Thyroid gland (tissue), 4 donors: ENCODE measurements at regions not wholly inside any gene's neighbourhood (a gene's known extent, or its start where the extent isn't known, plus 50 kb on each side); places are given as distances from the start of the nearest gene placed in this dataset.

Experiments used
- DNase-seq, 2 donors: peaks; one replicate each; pipeline ENCODE4 v3.0.0-alpha.2; 2019
- H3K27ac ChIP-seq, 3 donors: fragments of 200-600 bp; sonication (generic); 1 replicate in 2 of 3; 2 replicates in 1 of 3; pipeline ENCODE4 v1.5.1; 2016 to 2019; ENCODE audit warnings: mild to moderate bottlenecking in 1 of 3, moderate library complexity in 1 of 3
- H3K27me3 ChIP-seq: fragments of 200-600 bp; sonication (generic); one replicate; pipeline ENCODE4 v1.5.1; 2019
- H3K36me3 ChIP-seq, 2 donors: fragments of 200-600 bp; sonication (generic); one replicate each; pipeline ENCODE4 v1.5.1; 2016 to 2019
- H3K4me1 ChIP-seq, 2 donors: fragments of 200-600 bp; sonication (generic); one replicate each; pipeline ENCODE4 v1.5.1; 2017 to 2019
- H3K4me3 ChIP-seq, 3 donors: fragments of 200-600 bp; sonication (generic); replicated peaks in 1 of 3; 1 replicate in 2 of 3; 2 replicates in 1 of 3; pipeline ENCODE4 v1.5.1; 2016; ENCODE audit warnings: mild to moderate bottlenecking in 1 of 3
- H3K9me3 ChIP-seq: fragments of 200-600 bp; sonication (generic); one replicate; pipeline ENCODE4 v1.5.1; 2017
- POLR2A ChIP-seq, 2 donors: fragments of 450-650 bp; IDR thresholded peaks; one replicate each; pipeline ENCODE4 v1.6.1; 2017; ENCODE audit warnings: antibody characterized with exemption in 2 of 2, mild to moderate bottlenecking in 2 of 2, moderate library complexity in 1 of 2
- WGBS, 2 donors: methylation state at CpG; one replicate each; pipeline ENCODE4 v1.1.5; 2017; 5-methylcytosine and 5-hydroxymethylcytosine counted together
- intact Hi-C: fragments of 100-400 bp; cut with DNase I; formaldehyde crosslinking; loops from one replicate; pipeline ENCODE4 v1.15.1; 2023
- TF ChIP-seq, protein P1 (sequence below), 6 experiments: fragments of 200-600 bp in 3 of 6; fragments of 450-650 bp in 3 of 6; sonication (generic) in 3 of 6; IDR thresholded peaks; one replicate each; pipeline ENCODE4 v1.5.1; 2016 to 2019; ENCODE audit warnings: antibody characterized with exemption in 6 of 6, mild to moderate bottlenecking in 2 of 6, inconsistent platforms in 1 of 6, moderate library complexity in 1 of 6

DNA sequence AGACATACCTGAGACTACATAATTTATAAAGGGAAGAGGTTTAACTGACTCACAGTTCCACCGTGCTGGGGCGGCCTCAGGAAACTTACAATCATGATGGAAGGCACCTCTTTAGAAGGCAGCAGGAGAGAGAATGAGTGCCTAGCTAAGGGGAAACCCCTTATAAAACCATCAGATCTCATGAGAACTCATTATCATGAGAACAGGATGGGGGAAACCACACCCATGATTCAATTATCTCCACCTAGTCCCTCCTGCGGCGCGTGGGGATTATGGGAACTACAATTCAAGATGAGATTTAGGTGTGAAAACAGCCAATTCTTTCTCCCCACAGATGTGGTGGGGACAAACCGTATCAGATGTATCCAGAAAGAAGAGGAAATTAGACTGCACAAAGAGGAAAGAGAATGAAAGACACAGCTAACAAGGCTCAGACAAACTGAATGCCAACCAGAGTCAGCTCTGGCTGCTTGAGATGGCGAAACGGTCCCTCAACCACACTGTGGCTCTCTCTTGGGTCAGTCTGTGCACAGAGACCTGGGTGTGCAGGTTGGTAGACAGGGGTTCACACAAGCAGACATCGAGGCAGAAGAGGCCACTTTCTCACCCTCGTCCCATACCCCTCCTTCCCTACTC lies 375.6 kb downstream of the SFMBT2 start:
- intact Hi-C loops: no loop called here
- H3K36me3 ChIP-seq: no peaks in the 10 kb centered on the region
- no peak for DNase-seq
- no peaks in the 10 kb centered on the region for H3K27me3 ChIP-seq
- no peak for TF ChIP-seq POLR2A (IDR thresholded peaks at IDR 0.05)
- TF ChIP-seq, protein P1, sequence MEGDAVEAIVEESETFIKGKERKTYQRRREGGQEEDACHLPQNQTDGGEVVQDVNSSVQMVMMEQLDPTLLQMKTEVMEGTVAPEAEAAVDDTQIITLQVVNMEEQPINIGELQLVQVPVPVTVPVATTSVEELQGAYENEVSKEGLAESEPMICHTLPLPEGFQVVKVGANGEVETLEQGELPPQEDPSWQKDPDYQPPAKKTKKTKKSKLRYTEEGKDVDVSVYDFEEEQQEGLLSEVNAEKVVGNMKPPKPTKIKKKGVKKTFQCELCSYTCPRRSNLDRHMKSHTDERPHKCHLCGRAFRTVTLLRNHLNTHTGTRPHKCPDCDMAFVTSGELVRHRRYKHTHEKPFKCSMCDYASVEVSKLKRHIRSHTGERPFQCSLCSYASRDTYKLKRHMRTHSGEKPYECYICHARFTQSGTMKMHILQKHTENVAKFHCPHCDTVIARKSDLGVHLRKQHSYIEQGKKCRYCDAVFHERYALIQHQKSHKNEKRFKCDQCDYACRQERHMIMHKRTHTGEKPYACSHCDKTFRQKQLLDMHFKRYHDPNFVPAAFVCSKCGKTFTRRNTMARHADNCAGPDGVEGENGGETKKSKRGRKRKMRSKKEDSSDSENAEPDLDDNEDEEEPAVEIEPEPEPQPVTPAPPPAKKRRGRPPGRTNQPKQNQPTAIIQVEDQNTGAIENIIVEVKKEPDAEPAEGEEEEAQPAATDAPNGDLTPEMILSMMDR (IDR thresholded peaks at IDR 0.05): no peak
- WGBS, 2 donors: 85 to 86% methylated on average over 10 of the region's 10 CpGs
- no peaks in the 10 kb centered on the region for H3K9me3 ChIP-seq
- no peak overlapping the region for H3K4me3 ChIP-seq
- H3K4me1 ChIP-seq: no peaks in the 10 kb centered on the region
- no peak overlapping the region for H3K27ac ChIP-seq

- no peaks in the 10 kb centered on the region for H3K4me1 ChIP-seq
- no peaks in the 10 kb centered on the region for H3K36me3 ChIP-seq
- H3K27me3 ChIP-seq: no peaks in the 10 kb centered on the region
- DNase-seq: no peak
- H3K9me3 ChIP-seq: no peaks in the 10 kb centered on the region
- 67 to 86% methylated on average over 1 of the region's 1 CpG for WGBS, 2 donors
- intact Hi-C loops: no loop called here
- TF ChIP-seq POLR2A (IDR thresholded peaks at IDR 0.05): no peak
- TF ChIP-seq, protein P1 (IDR thresholded peaks at IDR 0.05): no peak
- no peak overlapping the region for H3K4me3 ChIP-seq
- no peak overlapping the region for H3K27ac ChIP-seq
These were observed 377.8 kb downstream of the SFMBT2 start for GRCh38 chr10:7033031-7033430.

GRCh38 chr10:7030134-7030855 lies 380.5 kb downstream of the SFMBT2 start:
- Histone ChIP-seq H3K9me3 (no peaks in the 10 kb centered on the region), H3K4me1 (no peaks in the 10 kb centered on the region), H3K27me3 (no peaks in the 10 kb centered on the region), H3K36me3 (no peaks in the 10 kb centered on the region), H3K27ac (no peak overlapping the region), H3K4me3 (no peak overlapping the region)
- no peak for DNase-seq
- no peak for TF ChIP-seq POLR2A (IDR thresholded peaks at IDR 0.05)
- TF ChIP-seq, protein P1 (IDR thresholded peaks at IDR 0.05): no peak
- intact Hi-C loops: no loop called here
- WGBS, 2 donors: 77 to 91% methylated on average over 5 of the region's 5 CpGs

DNA sequence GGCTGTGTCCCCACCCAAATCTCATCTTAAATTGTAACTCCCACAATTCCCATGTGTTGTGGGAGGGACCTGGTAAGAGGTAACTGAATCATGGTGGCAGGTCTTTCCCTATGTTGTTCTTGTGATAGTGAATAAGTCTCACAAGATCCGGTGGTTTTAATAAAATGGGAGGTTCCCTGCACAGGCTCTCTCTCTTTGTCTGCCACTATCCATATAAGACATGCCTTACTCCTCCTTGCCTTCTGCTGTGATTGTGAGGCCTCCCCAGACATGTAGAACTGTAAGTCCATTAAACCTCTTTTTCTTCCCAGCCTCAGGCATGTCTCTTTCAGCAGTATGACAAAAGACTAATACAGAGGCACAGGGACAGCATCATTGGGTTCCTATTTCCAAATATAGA lies 381.2 kb downstream of the SFMBT2 start:
- TF ChIP-seq, protein P1 (IDR thresholded peaks at IDR 0.05): no peak
- no peaks in the 10 kb centered on the region for H3K4me1 ChIP-seq
- no peak overlapping the region for H3K27ac ChIP-seq
- WGBS, 2 donors: 31 to 93% methylated on average over 1 of the region's 1 CpG
- DNase-seq: no peak
- no peaks in the 10 kb centered on the region for H3K36me3 ChIP-seq
- no peak overlapping the region for H3K4me3 ChIP-seq
- no peaks in the 10 kb centered on the region for H3K27me3 ChIP-seq
- intact Hi-C loops: no loop called here
- no peaks in the 10 kb centered on the region for H3K9me3 ChIP-seq

DNA sequence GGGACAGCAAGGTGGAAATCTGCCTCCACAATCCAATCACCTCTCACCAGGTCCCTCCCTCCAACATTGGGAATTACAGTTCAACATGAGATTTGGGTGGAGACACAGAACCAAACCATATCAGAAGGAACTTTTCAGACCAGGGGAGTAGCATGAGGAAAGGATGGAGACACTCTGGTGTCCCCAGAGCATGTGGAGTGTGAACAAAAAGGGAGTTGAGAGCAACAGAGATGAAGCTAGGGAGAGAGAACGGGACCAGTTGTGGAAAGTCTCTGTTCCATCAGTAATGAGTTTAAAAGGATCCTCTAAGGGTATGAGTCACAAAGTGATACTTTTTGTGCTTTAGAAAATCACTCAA lies 382.0 kb downstream of the SFMBT2 start:
- Histone ChIP-seq H3K9me3 (no peaks in the 10 kb centered on the region), H3K4me3 (no peak overlapping the region), H3K4me1 (no peaks in the 10 kb centered on the region), H3K27me3 (no peaks in the 10 kb centered on the region), H3K36me3 (no peaks in the 10 kb centered on the region), H3K27ac (no peak overlapping the region)
- no peak for DNase-seq
- TF ChIP-seq, protein P1 (IDR thresholded peaks at IDR 0.05): no peak
- TF ChIP-seq POLR2A (IDR thresholded peaks at IDR 0.05): no peak
- intact Hi-C loops: no loop called here
- WGBS, 2 donors: 87 to 92% methylated on average over 1 of the region's 1 CpG
